ENCODE measurements at regions not wholly inside any gene's neighbourhood (a gene's known extent, or its start where the extent isn't known, plus 50 kb on each side); places are given as distances from the start of the nearest gene placed in this dataset.

GRCh38 chr13:83232626-83233025, 649.6 kb downstream of the SLITRK1 start:
- no peak overlapping the region for H3K4me3 ChIP-seq (IDR thresholded peaks at IDR 0.05; ENCODE audit: insufficient read depth, low read depth, low read length)

DNA sequence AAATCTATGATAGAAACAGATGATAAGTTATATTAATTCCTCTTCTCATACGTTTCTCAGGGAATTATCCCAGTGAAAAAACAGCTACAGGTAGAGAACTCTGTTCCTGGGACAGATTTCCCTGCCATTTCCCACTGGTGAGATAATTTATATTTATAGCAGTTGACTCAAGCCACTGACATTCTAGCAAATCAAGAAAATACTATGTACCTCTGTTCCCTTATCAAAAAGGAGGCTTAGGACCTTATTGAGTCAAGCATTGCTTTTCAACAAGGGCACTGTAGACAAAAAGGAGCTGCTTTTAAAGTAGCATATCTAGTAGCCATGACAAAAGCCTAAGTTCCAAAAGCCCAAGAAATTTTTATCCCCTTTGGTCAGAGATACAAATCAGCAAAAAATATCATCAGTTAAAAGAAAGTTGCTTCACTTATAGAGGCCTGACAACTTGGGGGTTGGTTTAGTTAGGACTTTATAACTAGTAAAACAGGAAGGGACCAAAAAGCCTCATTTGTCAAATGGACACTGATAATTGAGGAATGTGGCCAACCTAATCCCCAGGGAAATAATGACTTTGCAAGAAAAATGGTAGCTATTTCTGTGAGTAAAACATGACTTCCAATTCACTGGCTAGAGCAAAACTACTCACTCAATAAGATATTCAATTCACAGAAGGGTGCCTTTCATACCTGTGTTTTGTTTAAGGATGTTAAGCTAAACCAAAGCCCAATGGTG, 652.5 kb downstream of the SLITRK1 start:
- Histone ChIP-seq H3K79me2 (ENCODE audit: insufficient read depth, low read depth) (no peaks in the 10 kb centered on the region), H3K27me3 (ENCODE audit: insufficient read depth, low read depth) (no peaks in the 10 kb centered on the region), H3K27ac (no peak overlapping the region), H4K20me1 (ENCODE audit: insufficient read depth) (no peaks in the 10 kb centered on the region), H3K4me3 (IDR thresholded peaks at IDR 0.05; ENCODE audit: insufficient read depth, low read depth, low read length) (no peak overlapping the region), H2AFZ (ENCODE audit: low read depth) (no peak overlapping the region), H3K4me1 (ENCODE audit: low read depth, poor library complexity, severe bottlenecking) (no peaks in the 10 kb centered on the region), H3K4me2 (no peak overlapping the region), H3K36me3 (ENCODE audit: insufficient read depth) (no peaks in the 10 kb centered on the region), H3K9ac (no peak overlapping the region)
- TF ChIP-seq CTCF (conservative IDR thresholded peaks at IDR 0.05; ENCODE audit: low read depth, low read length) = no peak

More at GRCh38 chr13:83232626-83233025, 649.6 kb downstream of the SLITRK1 start:
- TF ChIP-seq CTCF (conservative IDR thresholded peaks at IDR 0.05; ENCODE audit: low read depth, low read length) = no peak
- H3K79me2 ChIP-seq (ENCODE audit: insufficient read depth, low read depth) = no peaks in the 10 kb centered on the region
- no peak overlapping the region for H2AFZ ChIP-seq (ENCODE audit: low read depth)
- H3K36me3 ChIP-seq (ENCODE audit: insufficient read depth) = no peaks in the 10 kb centered on the region
- no peaks in the 10 kb centered on the region for H3K4me1 ChIP-seq (ENCODE audit: low read depth, poor library complexity, severe bottlenecking)
- no peaks in the 10 kb centered on the region for H4K20me1 ChIP-seq (ENCODE audit: insufficient read depth)
- no peak overlapping the region for H3K27ac ChIP-seq
- no peak overlapping the region for H3K9ac ChIP-seq
- H3K4me2 ChIP-seq = no peak overlapping the region
- no peaks in the 10 kb centered on the region for H3K27me3 ChIP-seq (ENCODE audit: insufficient read depth, low read depth)

DNA sequence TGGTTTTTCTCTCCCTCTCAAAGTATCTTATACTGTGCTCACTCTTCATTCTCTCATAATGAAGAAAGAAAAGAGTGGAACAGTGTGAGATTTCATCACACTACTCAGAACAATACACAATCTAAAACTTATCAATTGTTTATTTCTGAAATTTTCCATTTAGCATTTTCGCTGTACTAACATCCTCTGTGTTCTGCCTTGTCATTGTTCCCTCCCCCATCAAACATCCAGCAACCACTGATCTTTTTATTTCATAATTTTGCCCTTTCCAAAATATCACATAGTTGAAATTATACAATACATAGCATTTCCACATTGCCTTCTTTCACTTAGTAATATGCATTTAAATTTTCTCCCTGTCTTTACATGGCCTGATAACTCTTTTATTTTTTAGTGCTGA, 658.7 kb downstream of the SLITRK1 start:
- Histone ChIP-seq H3K27me3 (ENCODE audit: insufficient read depth, low read depth) (no peaks in the 10 kb centered on the region), H3K4me3 (IDR thresholded peaks at IDR 0.05; ENCODE audit: insufficient read depth, low read depth, low read length) (no peak overlapping the region), H3K4me2 (no peak overlapping the region), H3K79me2 (ENCODE audit: insufficient read depth, low read depth) (no peaks in the 10 kb centered on the region), H3K4me1 (ENCODE audit: low read depth, poor library complexity, severe bottlenecking) (peaks cover 38% of the 10 kb centered on the region), H2AFZ (ENCODE audit: low read depth) (no peak overlapping the region), H3K36me3 (ENCODE audit: insufficient read depth) (no peaks in the 10 kb centered on the region), H3K27ac (no peak overlapping the region), H4K20me1 (ENCODE audit: insufficient read depth) (no peaks in the 10 kb centered on the region), H3K9ac (no peak overlapping the region)
- no peak for TF ChIP-seq CTCF (conservative IDR thresholded peaks at IDR 0.05; ENCODE audit: low read depth, low read length)

DNA sequence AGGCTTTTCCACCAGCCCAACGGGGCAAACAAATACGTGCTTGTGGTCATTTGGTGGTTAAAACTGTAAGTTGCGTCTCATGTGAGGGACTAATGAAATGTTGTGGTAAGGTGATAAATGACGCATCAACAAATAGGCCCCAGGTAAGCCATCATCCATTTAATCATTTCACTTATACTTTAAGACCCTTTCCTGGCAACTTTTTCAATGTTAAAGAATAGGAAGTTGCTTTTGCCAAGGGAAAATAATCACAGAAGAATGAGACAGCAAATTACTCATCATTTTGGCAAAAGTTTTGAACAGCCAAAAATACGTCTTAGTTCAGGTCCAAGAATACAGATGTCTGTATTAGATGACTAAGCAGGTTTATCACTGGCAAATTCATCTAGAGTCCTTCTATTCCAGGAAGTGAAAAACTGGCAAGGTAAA, 660.4 kb downstream of the SLITRK1 start:
- TF ChIP-seq CTCF (conservative IDR thresholded peaks at IDR 0.05; ENCODE audit: low read depth, low read length) = no peak
- H3K4me3 ChIP-seq (IDR thresholded peaks at IDR 0.05; ENCODE audit: insufficient read depth, low read depth, low read length) = no peak overlapping the region
- peak overlapping the region; percentile 58; the same call in 1 of the 2 replicates for H3K27ac ChIP-seq
- no peaks in the 10 kb centered on the region for H3K79me2 ChIP-seq (ENCODE audit: insufficient read depth, low read depth)
- H2AFZ ChIP-seq (ENCODE audit: low read depth) = 0 out of 2 replicates have a peak overlapping the region, but pooled peaks have one; percentile 4
- no peaks in the 10 kb centered on the region for H3K27me3 ChIP-seq (ENCODE audit: insufficient read depth, low read depth)
- no peaks in the 10 kb centered on the region for H4K20me1 ChIP-seq (ENCODE audit: insufficient read depth)
- peaks cover 38% of the 10 kb centered on the region for H3K4me1 ChIP-seq (ENCODE audit: low read depth, poor library complexity, severe bottlenecking)
- H3K36me3 ChIP-seq (ENCODE audit: insufficient read depth) = no peaks in the 10 kb centered on the region
- peak overlapping the region; percentile 78 for H3K4me2 ChIP-seq
- H3K9ac ChIP-seq = peak overlapping the region; percentile 6; the same call in 1 of the 2 replicates

Measured in KMS-11 (cell line).